ENCODE measurements at regions not wholly inside any gene's neighbourhood (a gene's known extent, or its start where the extent isn't known, plus 50 kb on each side); places are given as distances from the start of the nearest gene placed in this dataset.

DNA sequence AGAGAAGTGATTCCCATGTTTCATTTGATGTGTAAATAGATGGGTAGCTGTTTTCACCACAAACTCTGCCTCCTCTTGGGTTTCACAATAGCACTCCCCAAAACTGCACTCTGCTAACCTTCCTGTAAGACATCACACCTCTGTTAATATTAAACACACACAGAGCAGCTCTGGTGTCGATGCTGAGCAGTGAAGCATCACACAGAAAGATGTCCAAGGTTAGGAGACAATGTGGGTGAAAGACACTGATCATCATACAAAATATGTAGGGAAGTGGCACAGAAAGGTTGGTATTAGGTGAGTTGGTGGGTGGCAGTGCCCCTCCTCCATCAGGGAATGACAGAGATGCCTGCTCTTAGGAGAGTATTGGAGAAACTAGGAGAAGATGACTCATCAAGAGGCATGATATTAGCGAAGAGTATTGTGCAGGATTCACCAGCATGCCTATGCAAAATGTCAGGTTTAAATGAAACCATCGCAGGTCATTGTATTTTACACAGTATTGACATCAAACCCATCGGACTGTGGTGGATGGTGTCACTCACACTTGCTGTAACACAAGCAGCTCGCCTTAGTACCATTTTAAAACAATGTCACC, 199.7 kb downstream of the TBXT start:
- H3K27ac ChIP-seq: no peak overlapping the region
- 89% methylated on average over 5 of the region's 5 CpGs for WGBS, 2 donors
- ATAC-seq (ENCODE audit: low FRiP score in 2 of 2): no peak

DNA sequence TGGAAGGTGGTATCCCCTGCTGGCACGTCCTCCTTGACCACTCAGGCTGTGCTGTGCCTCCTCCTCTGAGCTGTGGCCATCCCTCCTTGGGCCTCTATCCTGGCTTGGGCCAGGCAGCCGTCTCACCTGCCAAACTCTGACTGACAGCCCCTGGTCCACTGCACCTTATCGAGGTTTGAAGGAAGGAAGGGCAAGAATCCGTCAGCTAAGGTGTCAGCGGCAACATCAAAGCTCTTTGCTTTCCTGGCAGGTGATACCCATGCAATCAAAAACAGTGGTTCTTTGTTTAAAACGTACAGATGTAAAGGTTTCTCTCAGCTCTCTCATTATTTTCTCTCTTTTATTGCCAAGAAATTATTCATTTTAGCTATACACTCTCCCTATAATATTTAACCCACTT, 203.9 kb downstream of the TBXT start:
- H3K36me3 ChIP-seq: no peaks in the 10 kb centered on the region
- H3K27ac ChIP-seq: no peak overlapping the region
- no peaks in the 10 kb centered on the region for H3K9me3 ChIP-seq
- H3K27me3 ChIP-seq: no peaks in the 10 kb centered on the region
- TF ChIP-seq EP300 (IDR thresholded peaks at IDR 0.05): no peak
- TF ChIP-seq POLR2AphosphoS5 (IDR thresholded peaks at IDR 0.05): no peak
- TF ChIP-seq, protein P1, sequence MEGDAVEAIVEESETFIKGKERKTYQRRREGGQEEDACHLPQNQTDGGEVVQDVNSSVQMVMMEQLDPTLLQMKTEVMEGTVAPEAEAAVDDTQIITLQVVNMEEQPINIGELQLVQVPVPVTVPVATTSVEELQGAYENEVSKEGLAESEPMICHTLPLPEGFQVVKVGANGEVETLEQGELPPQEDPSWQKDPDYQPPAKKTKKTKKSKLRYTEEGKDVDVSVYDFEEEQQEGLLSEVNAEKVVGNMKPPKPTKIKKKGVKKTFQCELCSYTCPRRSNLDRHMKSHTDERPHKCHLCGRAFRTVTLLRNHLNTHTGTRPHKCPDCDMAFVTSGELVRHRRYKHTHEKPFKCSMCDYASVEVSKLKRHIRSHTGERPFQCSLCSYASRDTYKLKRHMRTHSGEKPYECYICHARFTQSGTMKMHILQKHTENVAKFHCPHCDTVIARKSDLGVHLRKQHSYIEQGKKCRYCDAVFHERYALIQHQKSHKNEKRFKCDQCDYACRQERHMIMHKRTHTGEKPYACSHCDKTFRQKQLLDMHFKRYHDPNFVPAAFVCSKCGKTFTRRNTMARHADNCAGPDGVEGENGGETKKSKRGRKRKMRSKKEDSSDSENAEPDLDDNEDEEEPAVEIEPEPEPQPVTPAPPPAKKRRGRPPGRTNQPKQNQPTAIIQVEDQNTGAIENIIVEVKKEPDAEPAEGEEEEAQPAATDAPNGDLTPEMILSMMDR (IDR thresholded peaks at IDR 0.05): no peak
- no peak for TF ChIP-seq POLR2A (IDR thresholded peaks at IDR 0.05)
- WGBS, 2 donors: 50 to 59% methylated on average over 6 of the region's 6 CpGs
- H3K4me1 ChIP-seq: no peaks in the 10 kb centered on the region
- ATAC-seq (ENCODE audit: low FRiP score in 2 of 2) (no peak), DNase-seq (no peak)
- H3K4me3 ChIP-seq: no peak overlapping the region

More for the DNA sequence above, 199.7 kb downstream of the TBXT start:
- H3K9me3 ChIP-seq: no peaks in the 10 kb centered on the region
- DNase-seq: no peak
- H3K27me3 ChIP-seq: no peaks in the 10 kb centered on the region
- H3K36me3 ChIP-seq: no peaks in the 10 kb centered on the region
- H3K4me1 ChIP-seq: no peaks in the 10 kb centered on the region
- TF ChIP-seq POLR2AphosphoS5 (IDR thresholded peaks at IDR 0.05) (no peak), EP300 (IDR thresholded peaks at IDR 0.05) (no peak)
- no peak overlapping the region for H3K4me3 ChIP-seq

DNA sequence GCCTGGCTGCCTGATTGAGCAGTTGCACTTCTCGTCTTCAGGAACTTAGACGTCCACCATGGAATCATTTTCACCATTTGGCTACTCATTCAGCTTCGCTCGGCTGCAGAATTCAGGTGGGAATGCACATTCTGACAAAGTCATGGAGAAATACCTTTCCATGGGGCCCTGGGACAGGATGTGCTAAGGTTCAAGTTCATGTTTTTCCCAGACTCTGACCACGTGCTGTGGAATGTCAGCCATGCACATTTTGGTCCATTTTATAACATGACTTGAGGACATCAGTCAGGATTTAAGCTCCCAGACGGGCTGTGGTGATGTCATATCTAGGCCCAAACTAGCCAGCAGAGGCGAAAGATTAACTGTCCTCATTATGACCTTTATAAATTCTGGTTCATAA, 205.3 kb downstream of the TBXT start:
- 62 to 85% methylated on average over 3 to 7 of the region's 7 CpGs for WGBS, 2 donors
- H3K9me3 ChIP-seq: no peaks in the 10 kb centered on the region
- no peaks in the 10 kb centered on the region for H3K27me3 ChIP-seq
- H3K4me1 ChIP-seq: no peaks in the 10 kb centered on the region
- TF ChIP-seq POLR2AphosphoS5 (IDR thresholded peaks at IDR 0.05): no peak
- TF ChIP-seq, protein P1 (IDR thresholded peaks at IDR 0.05): no peak
- no peak for TF ChIP-seq EP300 (IDR thresholded peaks at IDR 0.05)
- TF ChIP-seq POLR2A (IDR thresholded peaks at IDR 0.05): no peak
- ATAC-seq (ENCODE audit: low FRiP score in 2 of 2) (no peak), DNase-seq (no peak)
- no peak overlapping the region for H3K4me3 ChIP-seq
- no peak overlapping the region for H3K27ac ChIP-seq
- H3K36me3 ChIP-seq: no peaks in the 10 kb centered on the region

DNA sequence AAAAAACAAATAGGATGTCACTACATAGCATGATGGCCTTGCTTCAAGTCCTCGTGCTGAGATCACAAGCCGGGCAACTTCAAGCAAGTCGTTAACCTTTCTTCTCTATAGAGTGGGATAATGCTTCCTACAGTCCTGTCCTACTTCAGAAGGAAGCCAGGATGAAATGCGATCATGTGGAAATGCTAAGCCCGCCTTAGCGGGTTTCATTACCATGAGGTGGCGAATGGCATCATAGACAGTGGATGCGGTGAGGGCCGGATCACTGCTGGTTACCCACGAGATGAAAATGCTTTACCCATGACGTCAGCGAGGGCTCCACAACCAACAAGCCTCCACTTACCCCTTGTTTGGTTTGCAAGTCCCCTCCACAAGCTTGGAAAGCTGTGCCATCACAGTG, 206.4 kb downstream of the TBXT start:
- WGBS, 2 donors: 84 to 90% methylated on average over 12 of the region's 12 CpGs
- TF ChIP-seq, protein P1 (IDR thresholded peaks at IDR 0.05): no peak
- TF ChIP-seq EP300 (IDR thresholded peaks at IDR 0.05): no peak
- no peak for TF ChIP-seq POLR2A (IDR thresholded peaks at IDR 0.05)
- TF ChIP-seq POLR2AphosphoS5 (IDR thresholded peaks at IDR 0.05): no peak
- no peak for ATAC-seq (ENCODE audit: low FRiP score in 2 of 2)

DNA sequence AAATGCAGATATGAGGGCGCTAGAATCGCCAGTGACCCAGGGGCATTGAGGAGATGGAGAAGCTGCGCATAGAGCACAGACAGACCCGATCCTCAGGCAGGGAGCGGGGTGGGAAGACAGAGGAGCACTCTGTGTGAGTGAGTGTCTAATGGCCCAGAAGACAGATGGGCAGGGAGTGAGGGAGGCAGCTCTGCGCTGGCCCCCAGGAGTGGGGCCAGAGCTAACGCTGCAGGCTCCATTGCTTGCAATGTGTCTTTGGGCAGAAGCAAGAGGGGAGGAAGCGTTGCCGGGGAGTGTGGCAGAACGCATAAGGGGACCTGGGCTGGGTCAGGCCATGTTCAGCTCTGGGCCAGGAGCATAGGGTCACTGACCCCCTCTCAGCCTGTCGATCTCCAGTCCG, 207.0 kb downstream of the TBXT start:
- DNase-seq: peak in 1 of 2 donors; percentile 26
- Histone ChIP-seq H3K4me3 (no peak overlapping the region), H3K9me3 (no peaks in the 10 kb centered on the region), H3K27me3 (no peaks in the 10 kb centered on the region), H3K27ac (no peak overlapping the region), H3K4me1 (no peaks in the 10 kb centered on the region), H3K36me3 (no peaks in the 10 kb centered on the region)
- TF ChIP-seq EP300 (IDR thresholded peaks at IDR 0.05) (no peak), POLR2A (IDR thresholded peaks at IDR 0.05) (no peak), POLR2AphosphoS5 (IDR thresholded peaks at IDR 0.05) (no peak)
- TF ChIP-seq, protein P1 (IDR thresholded peaks at IDR 0.05): no peak
- ATAC-seq (ENCODE audit: low FRiP score in 2 of 2): no peak
- WGBS, 2 donors: 81% methylated on average over 11 to 12 of the region's 12 CpGs

More for the DNA sequence above, 206.4 kb downstream of the TBXT start:
- Histone ChIP-seq H3K4me1 (no peaks in the 10 kb centered on the region), H3K27me3 (no peaks in the 10 kb centered on the region), H3K27ac (no peak overlapping the region), H3K36me3 (no peaks in the 10 kb centered on the region), H3K4me3 (no peak overlapping the region), H3K9me3 (no peaks in the 10 kb centered on the region)
- no peak for DNase-seq
